ENCODE measurements at regions not wholly inside any gene's neighbourhood (a gene's known extent, or its start where the extent isn't known, plus 50 kb on each side); places are given as distances from the start of the nearest gene placed in this dataset.

GRCh38 chr9:38216572-38216971 lies 147.5 kb upstream of the SHB start:
- no peak for DNase-seq

- DNase-seq = no peak
Measured at GRCh38 chr9:38215465-38215864, 146.4 kb upstream of the SHB start.

- no peak for DNase-seq
Measured at GRCh38 chr9:38214432-38214831, 145.4 kb upstream of the SHB start.

GRCh38 chr9:38213631-38214299 lies 144.7 kb upstream of the SHB start:
- no peak for DNase-seq

- no peak for DNase-seq
Measured at GRCh38 chr9:38212016-38212415, 143.0 kb upstream of the SHB start.

- DNase-seq = no peak
Measured at GRCh38 chr9:38211002-38211401, 142.0 kb upstream of the SHB start.

GRCh38 chr9:38208206-38208901 lies 139.3 kb upstream of the SHB start:
- DNase-seq = no peak

GRCh38 chr9:38207247-38207778 lies 138.3 kb upstream of the SHB start:
- no peak for DNase-seq

- no peak for DNase-seq
Measured at GRCh38 chr9:38205279-38205678, 136.3 kb upstream of the SHB start.

- DNase-seq = no peak
Measured at GRCh38 chr9:38202336-38202938, 133.4 kb upstream of the SHB start.

- no peak for DNase-seq
Measured at GRCh38 chr9:38201844-38202243, 132.8 kb upstream of the SHB start.

- DNase-seq = no peak
Measured at GRCh38 chr9:38200431-38200830, 131.4 kb upstream of the SHB start.

GRCh38 chr9:38198140-38198539 lies 129.1 kb upstream of the SHB start:
- DNase-seq = no peak

GRCh38 chr9:38196714-38197113 lies 127.7 kb upstream of the SHB start:
- no peak for DNase-seq

- DNase-seq = no peak
Measured at GRCh38 chr9:38195737-38196161, 126.7 kb upstream of the SHB start.

- DNase-seq = no peak
Measured at GRCh38 chr9:38194870-38195269, 125.8 kb upstream of the SHB start.

GRCh38 chr9:38192731-38193265 lies 123.8 kb upstream of the SHB start:
- DNase-seq = no peak

GRCh38 chr9:38186404-38187115 lies 117.5 kb upstream of the SHB start:
- DNase-seq = no peak

GRCh38 chr9:38185647-38186403 lies 116.8 kb upstream of the SHB start:
- no peak for DNase-seq

GRCh38 chr9:38183994-38184568 lies 115.1 kb upstream of the SHB start:
- no peak for DNase-seq

- DNase-seq = no peak
Measured at GRCh38 chr9:38182321-38182720, 113.3 kb upstream of the SHB start.

GRCh38 chr9:38181866-38182265 lies 112.8 kb upstream of the SHB start:
- no peak for DNase-seq

Data from activated CD4-positive, alpha-beta T cell treated with anti-CD3 and anti-CD28 coated beads, Interleukin-2, amount 50 U/mL, for 16 hours (primary cell).